A204.1 (cell line): ENCODE measurements at regions not wholly inside any gene's neighbourhood (a gene's known extent, or its start where the extent isn't known, plus 50 kb on each side); places are given as distances from the start of the nearest gene placed in this dataset.

Experiments
- FAIRE-seq: peaks from 2 replicates; lab custom pipeline; 2012; peaks lifted over from hg19 to GRCh38; lab: Jason Lieb, UNC

GRCh38 chr3:110767156-110767555, 304.5 kb upstream of the NECTIN3 start:
- no peak for FAIRE-seq

- FAIRE-seq: no peak
Measured at GRCh38 chr3:110767838-110768237, 303.8 kb upstream of the NECTIN3 start.

GRCh38 chr3:110773413-110773954, 298.1 kb upstream of the NECTIN3 start:
- FAIRE-seq: no peak

GRCh38 chr3:110774496-110775265, 296.9 kb upstream of the NECTIN3 start:
- no peak for FAIRE-seq

GRCh38 chr3:110779581-110779980, 292.0 kb upstream of the NECTIN3 start:
- no peak for FAIRE-seq

- no peak for FAIRE-seq
Measured at GRCh38 chr3:110783541-110783940, 288.1 kb upstream of the NECTIN3 start.

GRCh38 chr3:110788794-110789193, 282.8 kb upstream of the NECTIN3 start:
- FAIRE-seq: no peak

GRCh38 chr3:110789315-110789714, 282.3 kb upstream of the NECTIN3 start:
- no peak for FAIRE-seq

- no peak for FAIRE-seq
Measured at GRCh38 chr3:110790631-110791030, 281.0 kb upstream of the NECTIN3 start.

- no peak for FAIRE-seq
Measured at GRCh38 chr3:110791995-110792686, 279.5 kb upstream of the NECTIN3 start.

GRCh38 chr3:110793611-110794010, 278.0 kb upstream of the NECTIN3 start:
- no peak for FAIRE-seq

- FAIRE-seq: no peak
Measured at GRCh38 chr3:110795163-110795562, 276.5 kb upstream of the NECTIN3 start.

- FAIRE-seq: no peak
Measured at GRCh38 chr3:110799271-110799670, 272.3 kb upstream of the NECTIN3 start.

- no peak for FAIRE-seq
Measured at GRCh38 chr3:110804856-110805255, 266.8 kb upstream of the NECTIN3 start.

GRCh38 chr3:110806924-110807323, 264.7 kb upstream of the NECTIN3 start:
- no peak for FAIRE-seq

- FAIRE-seq: no peak
Measured at GRCh38 chr3:110808630-110809029, 263.0 kb upstream of the NECTIN3 start.

GRCh38 chr3:110810356-110810755, 261.3 kb upstream of the NECTIN3 start:
- FAIRE-seq: no peak

GRCh38 chr3:110811050-110811449, 260.6 kb upstream of the NECTIN3 start:
- no peak for FAIRE-seq

GRCh38 chr3:110813541-110813940, 258.1 kb upstream of the NECTIN3 start:
- no peak for FAIRE-seq

GRCh38 chr3:110814170-110815007, 257.2 kb upstream of the NECTIN3 start:
- FAIRE-seq: no peak

- FAIRE-seq: no peak
Measured at GRCh38 chr3:110815008-110815583, 256.5 kb upstream of the NECTIN3 start.

GRCh38 chr3:110816008-110816407, 255.6 kb upstream of the NECTIN3 start:
- no peak for FAIRE-seq
